H9 (cell line): ENCODE measurements at regions not wholly inside any gene's neighbourhood (a gene's known extent, or its start where the extent isn't known, plus 50 kb on each side); places are given as distances from the start of the nearest gene placed in this dataset.
A peak's percentile ranks its signal among the peaks of the same experiment; 100 is the strongest.

ENCODE experiments used
- DNase-seq: peaks from one replicate; pipeline ENCODE4 v3.0.0-alpha.2; 2017
- H2AFZ ChIP-seq: one replicate; pipeline ENCODE4 v1.6.1; 2013; ENCODE audit warnings: mild to moderate bottlenecking, low read length, control low read depth, moderate library complexity
- H2AK5ac ChIP-seq: 2 replicates; pipeline ENCODE4 v1.6.1; 2013; ENCODE audit warnings: low read length, control low read depth, mixed read lengths; ENCODE audit not compliant: insufficient read length
- H2BK120ac ChIP-seq: one replicate; pipeline ENCODE4 v1.6.1; 2013; ENCODE audit warnings: low read depth, mild to moderate bottlenecking, low read length, control low read depth, inconsistent platforms; ENCODE audit not compliant: poor library complexity, severe bottlenecking
- H2BK12ac ChIP-seq: 2 replicates; pipeline ENCODE4 v1.6.1; 2013; ENCODE audit warnings: low read length, control low read depth, mixed read lengths, low read depth; ENCODE audit not compliant: insufficient read length
- H2BK15ac ChIP-seq: 2 replicates; pipeline ENCODE4 v1.6.1; 2013; ENCODE audit warnings: low read depth, low read length, control low read depth
- H2BK20ac ChIP-seq: one replicate; pipeline ENCODE4 v1.6.1; 2013; ENCODE audit warnings: low read depth, mild to moderate bottlenecking, low read length, control low read depth, inconsistent platforms; ENCODE audit not compliant: poor library complexity, severe bottlenecking
- H2BK5ac ChIP-seq: 2 replicates; pipeline ENCODE4 v1.6.1; 2013; ENCODE audit warnings: low read length, control low read depth, mixed read lengths; ENCODE audit not compliant: insufficient read length
- H3K14ac ChIP-seq: 2 replicates; pipeline ENCODE4 v1.6.1; 2013; ENCODE audit warnings: low read length, control low read depth; ENCODE audit not compliant: insufficient read depth
- H3K18ac ChIP-seq: 2 replicates; pipeline ENCODE4 v1.6.1; 2013; ENCODE audit warnings: low read depth, mild to moderate bottlenecking, mixed read lengths, low read length, control low read depth; ENCODE audit not compliant: insufficient read length
- H3K23ac ChIP-seq: 2 replicates; pipeline ENCODE4 v1.6.1; 2013; ENCODE audit warnings: low read length, control low read depth, mixed read lengths, low read depth; ENCODE audit not compliant: insufficient read length
- H3K23me2 ChIP-seq: 2 replicates; pipeline ENCODE4 v1.6.1; 2013; ENCODE audit warnings: low read depth, mild to moderate bottlenecking, mixed read lengths, low read length, control low read depth; ENCODE audit not compliant: insufficient read length, poor library complexity, severe bottlenecking
- H3K27ac ChIP-seq: 2 replicates; pipeline ENCODE4 v1.5.1; 2013; ENCODE audit warnings: low read length, control low read depth, mixed read lengths, low read depth; ENCODE audit not compliant: insufficient read length
- H3K27me3 ChIP-seq: 2 replicates; pipeline ENCODE4 v1.6.1; 2013; ENCODE audit warnings: low read length, control low read depth, inconsistent platforms; ENCODE audit not compliant: insufficient read depth
- H3K4ac ChIP-seq: 2 replicates; pipeline ENCODE4 v1.6.1; 2013; ENCODE audit warnings: low read depth, mild to moderate bottlenecking, control low read depth, inconsistent platforms, low read length, moderate library complexity
- H3K4me1 ChIP-seq: 2 replicates; pipeline ENCODE4 v1.6.1; 2013; ENCODE audit warnings: low read length, control low read depth, inconsistent platforms; ENCODE audit not compliant: insufficient read depth
- H3K4me2 ChIP-seq: 2 replicates; pipeline ENCODE4 v1.6.1; 2013; ENCODE audit warnings: low read length, control low read depth, mixed read lengths; ENCODE audit not compliant: insufficient read length, insufficient read depth
- H3K56ac ChIP-seq: 2 replicates; pipeline ENCODE4 v1.6.1; 2013; ENCODE audit warnings: low read depth, mild to moderate bottlenecking, mixed read lengths, low read length, control low read depth; ENCODE audit not compliant: insufficient read length
- H3K79me1 ChIP-seq: 2 replicates; pipeline ENCODE4 v1.6.1; 2013; ENCODE audit warnings: low read depth, mild to moderate bottlenecking, moderate library complexity, low read length, control low read depth, inconsistent platforms; ENCODE audit not compliant: insufficient read depth, poor library complexity, severe bottlenecking
- H3K79me2 ChIP-seq: 2 replicates; pipeline ENCODE4 v1.6.1; 2013; ENCODE audit warnings: low read length, control low read depth, inconsistent platforms; ENCODE audit not compliant: insufficient read depth
- H3K9ac ChIP-seq: 2 replicates; pipeline ENCODE4 v1.6.1; 2013; ENCODE audit warnings: low read length, control low read depth, mixed read lengths; ENCODE audit not compliant: insufficient read length; ENCODE audit errors: extremely low read depth
- H3K9me3 ChIP-seq: one replicate; pipeline ENCODE4 v1.6.1; 2013; ENCODE audit warnings: low read depth, low read length, inconsistent platforms; ENCODE audit not compliant: control insufficient read depth
- H3T11ph ChIP-seq: one replicate; pipeline ENCODE4 v1.6.1; 2013; ENCODE audit warnings: mild to moderate bottlenecking, low read length, control low read depth, inconsistent platforms
- H4K20me1 ChIP-seq: one replicate; pipeline ENCODE4 v1.6.1; 2013; ENCODE audit not compliant: control insufficient read depth, insufficient read length, insufficient read depth
- H4K5ac ChIP-seq: 2 replicates; pipeline ENCODE4 v1.6.1; 2013; ENCODE audit warnings: low read depth, mild to moderate bottlenecking, mixed read lengths, low read length, control low read depth; ENCODE audit not compliant: insufficient read length
- H4K8ac ChIP-seq: replicated peaks from 2 replicates; pipeline ENCODE4 v1.6.1; 2013; ENCODE audit warnings: low read length, control low read depth, mixed read lengths, low read depth; ENCODE audit not compliant: insufficient read length
- H4K91ac ChIP-seq: 2 replicates; pipeline ENCODE4 v1.6.1; 2013; ENCODE audit warnings: low read depth, mild to moderate bottlenecking, moderate library complexity, mixed read lengths, low read length, control low read depth; ENCODE audit not compliant: insufficient read length
- H3K27ac Mint-ChIP-seq, 3 experiments: 2 replicates in 2 of 3; 3 replicates in 1 of 3; pipeline ENCODE4 v1.8.0; 2020 to 2021; ENCODE audit warnings: mixed read lengths in 3 of 3, mild to moderate bottlenecking in 1 of 3, moderate library complexity in 1 of 3
- H3K27me3 Mint-ChIP-seq: 2 replicates; pipeline ENCODE4 v1.8.0; 2021; ENCODE audit warnings: low read depth, mild to moderate bottlenecking, moderate library complexity, mixed read lengths
- H3K36me3 Mint-ChIP-seq, 3 experiments: 2 replicates in 2 of 3; 3 replicates in 1 of 3; pipeline ENCODE4 v1.8.0; 2020 to 2021; ENCODE audit warnings: low read depth in 3 of 3, mixed read lengths in 3 of 3; ENCODE audit not compliant: insufficient read depth in 1 of 3
- H3K4me1 Mint-ChIP-seq, 2 experiments: 2 replicates each; pipeline ENCODE4 v1.8.0; 2020; ENCODE audit warnings: mixed read lengths in 2 of 2
- H3K4me3 Mint-ChIP-seq, 2 experiments: 2 replicates in 1 of 2; 3 replicates in 1 of 2; pipeline ENCODE4 v1.8.0; 2020 to 2021; ENCODE audit warnings: mild to moderate bottlenecking in 2 of 2, mixed read lengths in 2 of 2, moderate library complexity in 1 of 2
- H3K9me3 Mint-ChIP-seq, 2 experiments: 2 replicates in 1 of 2; 3 replicates in 1 of 2; pipeline ENCODE4 v1.8.0; 2020; ENCODE audit warnings: mild to moderate bottlenecking in 2 of 2, mixed read lengths in 2 of 2, moderate library complexity in 1 of 2
- CTCF ChIP-seq: fragments of 200-600 bp; sonication (generic); conservative IDR thresholded peaks from 3 replicates; pipeline ENCODE4 v1.8.0; 2021; ENCODE audit warnings: antibody characterized with exemption, mild to moderate bottlenecking
- WGBS: extraction: QIAGEN DNeasy Blood & Tissue Kit; methylation state at CpG from one replicate; pipeline ENCODE4 v1.1.7; 2013; ENCODE audit warnings: missing lambda C conversion rate, low lambda C conversion rate, mixed read lengths; ENCODE audit not compliant: insufficient read length; ENCODE audit errors: extremely low coverage; 5-methylcytosine and 5-hydroxymethylcytosine counted together

GRCh38 chr6:167652701-167653095, 174.0 kb upstream of the AFDN start:
- no peak for TF ChIP-seq CTCF
- no peak overlapping the region for H2BK120ac ChIP-seq

More at GRCh38 chr6:167652701-167653095, 174.0 kb upstream of the AFDN start:
- Mint-ChIP-seq H3K36me3 (no peaks in the 10 kb centered on the region; a peak in 1 of 7 replicates), H3K4me3 (no peak overlapping the region), H3K27ac (no peak overlapping the region), H3K27me3 (peaks cover 5% of the 10 kb centered on the region), H3K9me3 (no peaks in the 10 kb centered on the region), H3K4me1 (peaks cover 2 to 6% of the 10 kb centered on the region in 2 experiments; a peak in 3 of 4 replicates)
- H3K4me2 ChIP-seq, result no peak overlapping the region
- H3T11ph ChIP-seq, result no peak overlapping the region
- no peak overlapping the region for H3K23ac ChIP-seq
- no CpG with 5 or more reads among the region's 13 CpGs for WGBS
- no peak overlapping the region for H2BK20ac ChIP-seq
- no peaks in the 10 kb centered on the region for H3K9me3 ChIP-seq
- H2BK12ac ChIP-seq, result no peak overlapping the region
- no peak overlapping the region for H3K4ac ChIP-seq
- H3K4me1 ChIP-seq, result no peaks in the 10 kb centered on the region
- H3K9ac ChIP-seq, result no peak overlapping the region
- H3K23me2 ChIP-seq, result no peaks in the 10 kb centered on the region
- H2AFZ ChIP-seq, result no peak overlapping the region
- no peak overlapping the region for H2AK5ac ChIP-seq
- no peak overlapping the region for H3K27ac ChIP-seq
- H3K79me2 ChIP-seq, result no peaks in the 10 kb centered on the region
- H2BK15ac ChIP-seq, result no peak overlapping the region
- H4K91ac ChIP-seq, result no peak overlapping the region
- no peaks in the 10 kb centered on the region for H4K20me1 ChIP-seq
- H4K5ac ChIP-seq, result no peak overlapping the region
- H3K27me3 ChIP-seq, result no peaks in the 10 kb centered on the region
- H3K14ac ChIP-seq, result no peak overlapping the region
- no peak overlapping the region for H2BK5ac ChIP-seq
- DNase-seq, result peak; percentile 50
- no peak overlapping the region for H3K56ac ChIP-seq
- no peak overlapping the region for H3K18ac ChIP-seq
- no peak overlapping the region for H4K8ac ChIP-seq
- H3K79me1 ChIP-seq, result no peaks in the 10 kb centered on the region
